GM21423 (cell line): ENCODE measurements at regions not wholly inside any gene's neighbourhood (a gene's known extent, or its start where the extent isn't known, plus 50 kb on each side); places are given as distances from the start of the nearest gene placed in this dataset.
"Not testable (repeated sequence)": the region's sequence is repeated elsewhere in the genome, so short reads cannot be mapped to it uniquely, and the experiment has no call there.

Source experiments
- ATAC-seq: cut with Tn5 transposase; IDR thresholded peaks from one replicate; pipeline ENCODE4 v1.9.1; 2021; ENCODE audit warnings: mild to moderate bottlenecking, moderate library complexity; ENCODE audit not compliant: unreplicated experiment

DNA sequence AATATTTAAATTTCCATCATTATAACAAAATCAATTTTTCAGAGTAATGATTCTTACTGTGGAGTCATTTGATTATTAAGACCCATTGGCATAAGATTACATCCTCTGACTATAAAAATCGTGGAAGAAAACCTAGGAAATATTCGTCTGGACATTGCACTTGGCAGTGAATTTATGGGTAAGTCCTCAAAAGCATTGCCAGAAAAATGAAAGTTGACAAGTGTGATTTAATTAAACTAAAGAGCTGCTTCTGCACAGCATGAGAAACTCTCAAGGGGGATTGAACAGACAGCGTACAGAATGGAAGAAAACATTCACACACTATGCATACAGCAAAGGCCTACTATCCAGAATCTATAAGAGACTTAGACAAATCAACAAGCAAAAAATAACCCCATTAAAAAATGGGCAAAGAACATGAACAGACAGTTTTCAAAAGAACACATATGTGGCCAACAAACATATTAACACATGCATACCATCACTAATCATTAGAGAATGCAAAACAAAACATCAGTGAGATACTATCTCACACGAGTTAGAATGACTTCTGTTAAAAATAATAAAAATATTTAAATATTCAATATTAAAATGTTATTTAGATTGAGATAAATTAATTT is 111.4 kb downstream of the CCDC74A start:
- ATAC-seq = not testable (repeated sequence)

DNA sequence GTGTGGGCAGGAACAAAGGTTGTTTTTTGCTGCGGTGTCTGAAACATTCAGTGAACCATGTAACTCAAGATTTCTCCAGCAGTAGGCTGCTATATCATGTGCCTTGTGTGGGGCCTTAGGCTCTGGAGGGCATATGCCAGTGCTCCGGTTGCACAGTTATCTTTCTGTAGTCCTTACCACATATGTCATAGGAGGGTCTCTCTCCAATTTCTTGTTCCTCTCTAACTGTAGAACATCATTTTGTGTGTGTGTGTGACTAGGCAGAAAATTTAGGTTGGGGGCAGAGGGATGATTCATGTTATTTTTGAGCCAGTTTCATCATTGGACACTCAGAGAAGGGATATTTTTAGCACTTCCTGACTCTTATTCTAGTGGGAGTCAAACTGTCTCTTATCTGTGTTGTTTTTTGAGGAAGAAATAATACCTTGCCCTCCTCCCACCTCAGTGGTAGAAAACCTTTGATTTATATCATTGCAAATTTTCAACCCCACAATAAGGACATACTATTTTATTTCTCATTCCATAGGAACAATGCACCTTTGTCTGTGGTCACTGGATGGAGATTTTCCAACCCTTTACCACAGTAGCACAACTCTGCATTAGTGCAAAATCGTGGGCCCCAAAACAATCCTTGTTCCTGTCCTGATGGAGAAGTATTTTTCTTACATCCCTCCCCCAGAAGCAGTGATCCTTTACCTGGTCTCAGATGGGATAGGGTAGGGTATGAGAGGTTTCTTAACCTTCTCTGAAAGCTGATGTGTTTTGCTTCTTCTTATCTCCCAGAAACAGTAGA is 113.9 kb downstream of the CCDC74A start:
- ATAC-seq = no peak

- not testable (repeated sequence) for ATAC-seq
Observed at GRCh38 chr2:131643180-131643579, 115.5 kb downstream of the CCDC74A start.

DNA sequence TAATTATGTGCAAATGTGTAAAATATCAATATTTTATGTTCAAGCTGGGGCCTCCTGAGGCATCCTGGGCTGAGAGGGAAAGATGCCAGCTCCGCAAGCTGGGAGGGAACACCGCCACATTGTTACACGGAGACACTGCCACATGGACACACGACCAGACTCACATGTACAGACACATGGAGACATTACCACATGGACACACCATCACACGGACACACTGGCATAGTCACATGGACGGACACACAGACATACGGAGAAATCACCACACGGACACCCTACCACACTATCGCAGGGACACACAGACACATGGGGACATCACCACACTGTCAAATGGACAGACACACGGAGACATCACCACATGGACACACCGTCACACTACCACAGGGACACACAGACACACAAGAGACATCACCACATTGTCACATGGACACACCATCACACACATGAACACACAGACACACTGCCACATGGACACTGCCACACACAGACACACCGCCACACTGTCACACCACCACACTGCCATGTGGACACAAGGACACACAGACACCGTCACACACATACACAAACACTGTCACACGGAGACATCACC is 117.6 kb downstream of the CCDC74A start:
- no peak for ATAC-seq

DNA sequence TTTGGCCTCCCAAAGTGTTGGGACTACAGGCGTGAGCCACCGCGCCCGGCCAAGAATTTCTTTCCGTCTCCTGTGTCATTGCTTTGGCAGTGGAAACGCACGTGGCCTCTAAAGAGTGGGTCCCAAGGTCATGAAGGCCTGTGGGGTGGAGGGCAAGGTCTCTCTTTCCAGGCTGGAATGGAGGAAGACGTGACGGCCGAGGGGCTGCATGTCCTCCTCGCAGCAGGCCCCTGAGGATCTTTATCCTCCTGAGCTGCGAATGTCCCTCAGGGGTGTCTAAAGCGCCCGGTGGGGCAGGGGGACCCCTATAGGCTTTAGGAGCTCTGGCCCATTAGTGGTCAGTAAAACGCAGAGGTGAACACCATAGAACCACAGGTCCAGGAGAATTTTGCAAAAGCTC is 118.5 kb downstream of the CCDC74A start:
- ATAC-seq = not testable (repeated sequence)

DNA sequence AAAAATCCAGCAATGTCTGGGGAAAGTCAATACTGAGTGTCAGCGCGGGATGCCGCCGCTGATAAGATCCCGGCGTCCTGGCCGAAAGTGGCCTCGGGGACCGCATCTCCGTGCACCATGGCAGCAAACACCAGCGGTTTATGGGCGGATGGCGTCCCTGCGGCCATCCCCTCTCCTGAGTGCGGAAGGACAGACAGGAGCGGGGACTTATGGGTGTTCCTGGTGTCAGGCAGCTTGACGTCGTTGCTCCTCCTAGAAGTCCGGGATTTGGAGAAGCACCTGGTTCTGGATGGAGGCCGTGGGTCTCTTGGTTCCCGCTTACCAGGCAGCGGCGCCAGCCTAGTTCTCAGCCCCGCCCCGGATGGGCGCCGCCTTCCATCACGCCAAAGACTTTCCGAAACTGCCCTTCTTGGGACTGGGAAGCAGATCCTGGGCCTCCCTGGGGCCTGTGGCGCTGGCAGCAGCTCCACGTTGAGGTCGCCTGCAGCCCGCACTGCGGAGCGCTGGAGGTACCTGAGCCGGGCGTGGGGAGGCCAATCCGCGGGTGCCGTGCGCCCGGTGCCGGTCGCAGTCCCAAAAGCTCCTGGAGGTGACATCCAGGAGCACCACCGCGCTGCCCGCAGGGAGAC is 119.1 kb downstream of the CCDC74A start:
- no peak for ATAC-seq

- ATAC-seq = not testable (repeated sequence)
Observed at GRCh38 chr2:131648565-131648964, 120.9 kb downstream of the CCDC74A start.

GRCh38 chr2:131652246-131652645 is 124.6 kb downstream of the CCDC74A start:
- ATAC-seq = not testable (repeated sequence)

DNA sequence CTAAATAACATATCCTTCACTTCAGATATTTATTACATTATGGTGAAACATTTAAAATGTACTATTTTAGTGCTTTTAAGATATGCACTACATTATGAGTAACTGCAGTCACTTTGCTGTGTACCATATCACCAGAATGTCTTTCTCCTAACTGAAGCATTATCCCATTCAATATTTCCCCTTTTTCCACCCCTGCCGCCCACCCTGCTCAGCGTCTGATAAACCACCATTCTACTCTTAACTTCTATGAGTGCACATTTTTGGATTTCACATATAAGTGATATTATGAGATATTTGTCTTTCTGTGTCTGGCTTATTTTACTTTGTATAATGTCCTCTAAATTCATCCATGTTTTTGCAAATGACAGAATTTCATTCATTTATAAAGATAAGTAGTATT is 126.4 kb downstream of the CCDC74A start:
- ATAC-seq = not testable (repeated sequence)

GRCh38 chr2:131656816-131657633 is 129.3 kb downstream of the CCDC74A start:
- no peak for ATAC-seq

GRCh38 chr2:131657895-131658768 is 130.4 kb downstream of the CCDC74A start:
- no peak for ATAC-seq

GRCh38 chr2:131658769-131659131 is 131.1 kb downstream of the CCDC74A start:
- no peak for ATAC-seq

- no peak for ATAC-seq
Observed at GRCh38 chr2:131659168-131659572, 131.5 kb downstream of the CCDC74A start.

DNA sequence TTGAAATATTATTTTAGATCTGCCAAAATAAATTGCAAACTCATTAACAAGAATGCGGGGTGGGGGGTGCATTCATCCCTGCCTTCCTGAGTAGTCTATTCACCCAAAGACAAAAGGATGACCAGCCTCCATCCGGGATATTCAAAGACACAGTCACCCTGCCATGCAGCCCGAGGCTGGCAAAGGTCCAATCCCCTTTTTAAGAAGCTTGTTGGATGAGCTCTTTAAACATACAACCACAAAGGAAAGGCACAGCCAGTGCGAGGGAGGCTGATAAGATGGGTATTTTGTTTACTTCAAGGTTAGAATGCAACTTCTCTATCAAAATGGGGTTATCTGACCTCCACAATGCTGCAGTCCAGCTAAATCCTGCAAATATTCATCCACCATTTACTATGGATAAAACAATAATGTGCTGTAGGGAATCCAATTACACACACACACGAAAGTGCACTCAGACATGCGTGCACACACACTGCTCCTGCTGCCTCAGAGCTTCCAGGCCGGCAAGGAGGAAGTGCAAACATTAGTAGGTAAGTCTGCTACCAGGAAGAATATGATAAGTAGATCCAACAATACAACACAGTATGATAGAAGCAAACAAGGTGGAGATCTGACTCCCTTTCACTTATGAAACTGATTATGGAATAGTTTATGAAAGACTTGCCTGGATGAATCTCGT is 133.6 kb downstream of the CCDC74A start:
- ATAC-seq = not testable (repeated sequence)

GRCh38 chr2:131661884-131662535 is 134.3 kb downstream of the CCDC74A start:
- not testable (repeated sequence) for ATAC-seq

DNA sequence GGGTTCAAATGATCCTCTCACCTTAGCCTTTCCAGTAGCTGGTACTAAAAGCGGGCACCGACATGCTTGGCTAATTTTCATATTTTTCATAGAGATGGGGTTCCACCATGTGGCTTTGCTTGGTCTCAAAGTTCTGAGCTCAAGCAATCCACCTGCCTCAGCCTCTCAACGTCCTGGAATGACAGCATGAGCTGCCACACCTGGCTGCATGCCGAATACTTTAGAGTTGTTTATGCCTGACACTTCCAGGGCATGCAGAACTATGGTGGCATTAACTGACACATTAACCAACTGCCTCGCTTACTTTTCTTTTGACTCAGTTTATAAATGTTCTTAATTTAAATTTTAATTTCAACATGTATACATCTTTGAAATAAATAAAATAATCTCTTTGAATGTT is 135.8 kb downstream of the CCDC74A start:
- not testable (repeated sequence) for ATAC-seq

GRCh38 chr2:131665716-131666115 is 138.0 kb downstream of the CCDC74A start:
- ATAC-seq = not testable (repeated sequence)

- ATAC-seq = not testable (repeated sequence)
Observed at GRCh38 chr2:131668794-131669540, 141.3 kb downstream of the CCDC74A start.
